GM18520 (cell line): ENCODE measurements at regions not wholly inside any gene's neighbourhood (a gene's known extent, or its start where the extent isn't known, plus 50 kb on each side); places are given as distances from the start of the nearest gene placed in this dataset.
"Not testable (repeated sequence)": the region's sequence is repeated elsewhere in the genome, so short reads cannot be mapped to it uniquely, and the experiment has no call there.

Source experiments
- ATAC-seq: cut with Tn5 transposase; IDR thresholded peaks from one replicate; pipeline ENCODE4 v1.9.1; 2021; ENCODE audit not compliant: unreplicated experiment

DNA sequence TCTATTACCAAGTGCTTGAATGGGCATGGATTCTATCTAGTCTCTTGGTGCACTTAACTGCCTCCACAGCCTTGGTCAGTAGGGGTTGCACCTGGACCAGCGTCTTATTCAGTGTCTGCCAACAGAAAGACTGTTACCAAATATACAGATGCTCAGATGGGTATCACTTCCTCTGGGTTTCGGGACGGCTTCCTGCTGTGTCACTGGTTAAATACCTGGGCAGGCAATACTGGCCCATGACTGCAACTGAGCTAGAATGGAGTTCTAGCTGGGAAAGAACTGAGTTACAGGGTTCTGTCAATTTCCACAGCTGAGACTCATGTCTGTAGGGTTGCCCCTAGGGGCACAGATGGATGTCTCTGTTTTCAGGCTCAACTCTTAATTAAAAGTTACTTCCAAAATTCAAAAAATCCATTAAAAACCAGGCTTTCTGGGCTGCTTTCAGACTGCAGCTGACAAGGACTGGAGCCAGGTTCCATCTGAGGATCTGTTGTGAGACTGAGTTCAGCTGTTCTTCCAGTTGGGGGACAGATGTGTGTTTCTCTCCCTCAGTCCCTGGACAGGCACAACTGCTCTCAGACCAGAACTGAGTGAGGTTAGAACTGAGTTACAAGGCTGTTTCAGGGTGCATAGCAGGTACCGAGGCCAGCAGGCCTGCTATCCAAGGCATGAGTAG lies 789.6 kb upstream of the SLC8A1 start:
- no peak for ATAC-seq

DNA sequence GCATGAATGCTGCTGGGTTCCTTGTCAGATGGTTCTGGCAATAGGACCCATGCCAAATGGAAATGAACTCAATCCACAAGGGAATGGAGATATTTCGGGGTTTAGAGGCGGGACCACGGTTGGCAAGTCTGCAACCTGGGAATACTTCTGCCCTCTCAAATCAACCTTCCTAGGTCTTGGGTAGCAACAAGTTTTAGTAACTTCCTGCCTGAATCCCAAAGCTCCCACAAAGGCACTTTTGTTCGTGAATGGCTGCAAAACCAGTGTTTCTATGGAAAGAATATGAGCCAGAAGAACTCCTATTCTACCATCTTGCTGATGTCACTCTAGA lies 790.1 kb upstream of the SLC8A1 start:
- no peak for ATAC-seq

DNA sequence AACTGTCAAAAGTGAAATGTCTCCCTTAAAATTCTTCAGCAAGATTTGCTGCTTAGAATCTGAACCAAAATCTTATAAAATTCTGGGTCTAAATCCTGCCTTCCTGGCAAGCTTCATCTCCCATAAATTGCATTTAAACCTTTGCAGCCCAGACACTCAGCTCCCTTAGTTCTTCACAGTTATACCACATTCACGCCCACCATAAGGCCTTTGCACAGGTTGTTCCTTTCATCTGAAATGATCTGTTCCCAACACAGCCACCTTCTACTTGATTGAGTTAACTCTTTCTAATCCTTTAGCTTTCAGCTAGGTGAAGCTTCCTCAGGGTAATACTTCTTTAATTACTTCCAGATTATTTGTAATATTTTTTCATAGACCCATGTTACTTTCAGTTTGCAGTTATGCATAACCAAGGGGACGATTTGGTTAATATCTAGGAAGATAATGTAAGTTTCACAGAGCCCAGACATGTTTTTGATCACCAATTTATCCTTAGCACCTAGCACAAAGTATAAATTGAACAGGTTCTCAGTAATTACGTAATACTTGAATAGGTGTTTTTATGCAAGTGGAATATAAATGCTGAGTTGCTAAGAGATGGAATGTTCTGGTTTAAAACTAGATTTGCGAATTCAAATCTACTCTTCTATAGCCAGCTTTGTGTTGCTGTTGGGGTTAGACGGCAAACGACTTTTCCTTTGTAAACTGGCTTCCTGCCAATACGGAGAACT lies 779.7 kb upstream of the PKDCC start:
- no peak for ATAC-seq

- no peak for ATAC-seq
Measured at GRCh38 chr2:41283079-41283775, 764.6 kb upstream of the PKDCC start.

DNA sequence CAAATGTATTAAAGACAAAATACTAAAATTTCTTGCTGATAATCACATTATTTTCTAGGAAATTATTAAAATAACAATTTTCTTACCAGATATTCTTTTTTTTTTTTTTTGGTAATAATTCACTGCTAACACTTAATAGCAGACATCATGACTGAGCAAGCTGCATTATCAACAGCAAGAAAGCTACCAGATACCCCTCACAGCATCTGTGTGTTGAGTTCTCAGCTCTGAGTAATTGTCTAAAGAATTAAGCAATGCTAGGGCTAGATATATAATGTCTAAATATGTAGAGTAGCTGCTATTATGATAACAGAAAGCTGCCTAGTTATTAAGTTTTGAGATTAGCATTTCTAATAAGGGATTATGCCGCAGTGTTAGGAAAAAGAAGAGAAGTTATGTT lies 754.3 kb upstream of the PKDCC start:
- ATAC-seq: no peak

DNA sequence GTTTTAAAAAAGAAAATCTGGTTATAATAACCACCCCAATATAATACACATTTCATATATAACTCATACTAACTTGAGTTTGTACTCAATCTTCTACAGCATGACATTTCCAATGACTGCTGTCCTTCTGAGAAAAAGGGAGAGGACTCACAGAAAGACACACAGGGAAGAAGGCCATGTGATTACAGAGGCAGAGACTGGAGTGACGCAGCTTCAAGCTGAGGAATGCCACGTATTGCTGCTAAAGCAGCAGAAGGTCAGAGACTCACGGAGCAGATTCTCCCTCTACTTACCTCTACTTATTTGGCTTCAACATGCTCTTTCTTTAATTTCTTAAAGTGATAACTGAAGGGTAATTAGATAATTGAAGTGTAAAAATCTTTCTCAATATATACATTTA lies 753.5 kb upstream of the PKDCC start:
- no peak for ATAC-seq

DNA sequence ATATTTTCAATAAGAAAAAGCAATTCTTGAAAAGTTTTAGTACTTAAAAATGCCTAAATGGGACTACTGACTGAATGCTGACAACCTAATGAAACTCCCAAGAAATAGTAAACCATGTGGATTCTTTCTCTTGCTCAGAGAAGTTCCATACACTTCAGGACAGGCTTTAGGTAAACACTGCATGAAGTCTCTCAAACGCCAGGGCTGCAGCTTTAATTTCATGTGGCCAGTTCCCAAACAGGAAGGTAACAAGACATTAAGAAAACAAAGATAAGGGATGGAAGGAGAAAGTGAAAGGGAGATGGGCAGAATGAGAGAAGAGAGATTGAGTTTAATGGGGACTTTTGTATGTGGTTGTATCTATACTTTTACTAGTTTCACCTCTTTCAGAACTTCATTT lies 734.7 kb upstream of the PKDCC start:
- no peak for ATAC-seq

DNA sequence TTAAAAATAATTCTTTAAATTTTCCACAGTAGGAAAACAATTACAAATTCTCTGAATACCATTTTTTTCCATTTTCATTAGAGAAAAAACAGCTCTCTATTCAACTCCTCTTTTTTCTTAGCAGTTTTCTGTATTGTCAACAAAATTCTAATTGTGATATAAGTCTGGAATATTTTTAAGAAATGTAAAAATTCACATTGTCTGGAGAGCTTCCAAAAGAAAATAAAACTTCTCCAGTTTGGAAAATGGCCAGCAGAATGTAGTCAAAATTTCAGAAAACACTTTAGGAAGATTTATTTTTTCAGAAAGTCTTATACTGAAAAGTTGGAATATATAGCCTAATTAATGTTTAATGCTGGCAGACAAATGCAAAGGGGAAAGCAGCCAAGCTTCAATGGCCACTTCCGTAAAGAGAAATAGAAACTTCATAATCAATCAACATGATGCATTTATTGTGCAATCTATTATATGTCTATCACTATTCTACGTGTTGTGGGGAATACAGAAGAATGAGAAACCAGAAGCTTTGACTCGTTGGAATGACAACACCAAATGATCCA lies 733.2 kb upstream of the PKDCC start:
- ATAC-seq: no peak

GRCh38 chr2:41319437-41319836 lies 728.4 kb upstream of the PKDCC start:
- ATAC-seq: no peak

DNA sequence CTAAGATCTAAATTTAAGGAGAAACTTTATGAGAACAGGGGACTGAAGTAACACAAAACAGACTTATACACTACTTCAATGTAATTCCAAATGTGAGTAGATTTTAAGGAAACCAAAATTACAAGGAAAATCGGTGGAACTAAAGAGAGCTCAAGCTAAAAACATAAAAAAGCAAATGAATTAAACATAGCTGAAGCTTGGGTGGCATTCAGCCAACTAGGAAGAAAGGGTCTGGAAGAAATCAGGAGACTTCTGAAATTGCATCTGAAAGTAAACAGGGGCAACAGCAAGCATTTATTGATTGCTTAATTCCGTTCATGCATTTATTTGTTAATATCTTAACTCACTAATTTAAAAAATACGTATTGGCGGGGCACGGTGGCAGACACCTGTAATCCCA lies 727.3 kb upstream of the PKDCC start:
- no peak for ATAC-seq

DNA sequence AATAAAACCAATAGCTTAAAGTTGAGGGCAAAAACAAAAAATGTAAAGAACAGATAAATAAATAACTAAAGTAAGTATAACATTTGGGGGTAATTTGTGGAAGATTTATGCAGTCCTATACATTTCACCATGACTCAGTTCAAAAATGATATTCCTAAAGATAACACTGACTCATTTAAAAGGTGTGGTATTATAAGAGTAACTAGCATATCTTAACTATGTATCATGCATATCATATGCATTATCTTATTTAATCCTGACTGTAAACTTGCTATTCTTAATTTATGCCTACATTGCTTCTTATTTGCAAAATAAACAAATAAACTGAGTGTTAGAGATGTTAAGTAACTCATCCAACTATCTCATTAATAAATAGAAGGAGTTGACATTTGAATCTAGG lies 726.5 kb upstream of the PKDCC start:
- ATAC-seq: no peak

- no peak for ATAC-seq
Measured at GRCh38 chr2:41326851-41327250, 721.0 kb upstream of the PKDCC start.

- ATAC-seq: no peak
Measured at GRCh38 chr2:41329040-41329439, 718.8 kb upstream of the PKDCC start.

DNA sequence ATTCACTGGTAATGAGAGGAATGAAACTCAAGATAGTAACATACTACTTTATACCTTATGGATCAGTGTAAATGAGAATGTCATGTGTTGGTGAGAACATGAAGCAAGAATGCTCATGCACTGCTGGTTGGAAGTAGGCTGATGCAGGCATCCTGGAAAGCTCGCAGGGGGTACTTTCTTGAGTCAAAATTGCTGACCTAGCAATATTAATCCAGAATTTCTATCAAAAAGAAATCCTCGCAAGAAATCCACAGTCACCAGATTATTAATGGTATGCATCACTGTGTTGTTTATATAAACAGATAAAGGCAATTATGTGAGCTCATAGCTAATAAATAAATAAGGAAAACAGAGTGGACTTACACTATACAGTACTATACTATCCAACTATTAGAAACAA lies 713.7 kb upstream of the PKDCC start:
- no peak for ATAC-seq

GRCh38 chr2:41335573-41335972 lies 712.2 kb upstream of the PKDCC start:
- not testable (repeated sequence) for ATAC-seq

- ATAC-seq: no peak
Measured at GRCh38 chr2:41337956-41338355, 709.9 kb upstream of the PKDCC start.

DNA sequence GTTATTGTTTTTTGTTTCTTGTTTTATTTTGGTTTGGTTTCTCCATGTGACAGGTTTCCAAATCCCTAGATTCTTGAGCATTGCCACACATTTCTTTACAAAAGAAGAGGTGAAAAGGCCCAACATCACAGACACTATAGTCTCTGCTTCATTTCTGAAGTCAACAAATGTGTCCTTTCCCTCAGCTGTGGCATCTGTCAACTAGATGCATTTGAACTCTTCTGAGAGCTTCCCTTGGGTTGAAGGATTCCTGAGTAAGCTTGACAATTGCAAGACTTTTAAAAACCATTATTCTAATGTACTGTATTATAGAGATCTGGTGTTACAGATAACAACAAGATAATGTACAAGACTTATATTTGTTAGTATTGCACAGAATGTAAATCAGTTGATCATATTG lies 703.3 kb upstream of the PKDCC start:
- ATAC-seq: no peak

GRCh38 chr2:41353060-41353459 lies 694.8 kb upstream of the PKDCC start:
- ATAC-seq: no peak

DNA sequence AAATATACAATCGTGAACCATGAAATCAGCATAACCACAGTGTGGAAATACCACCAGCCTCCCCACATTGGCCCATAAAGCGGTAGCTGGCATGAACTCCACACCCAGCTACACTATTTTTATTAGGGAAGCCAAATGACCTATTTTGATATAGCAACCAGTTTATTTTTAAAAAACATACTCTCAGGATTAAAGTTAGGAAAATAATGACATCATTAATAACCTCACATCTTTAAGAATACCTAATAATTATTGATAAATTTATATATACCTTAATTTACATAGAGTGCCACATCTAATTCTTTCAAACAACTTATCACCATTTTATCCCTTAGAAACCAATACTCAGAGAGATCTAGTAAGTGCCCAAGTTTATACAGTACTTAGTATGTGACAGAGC lies 692.0 kb upstream of the PKDCC start:
- no peak for ATAC-seq

DNA sequence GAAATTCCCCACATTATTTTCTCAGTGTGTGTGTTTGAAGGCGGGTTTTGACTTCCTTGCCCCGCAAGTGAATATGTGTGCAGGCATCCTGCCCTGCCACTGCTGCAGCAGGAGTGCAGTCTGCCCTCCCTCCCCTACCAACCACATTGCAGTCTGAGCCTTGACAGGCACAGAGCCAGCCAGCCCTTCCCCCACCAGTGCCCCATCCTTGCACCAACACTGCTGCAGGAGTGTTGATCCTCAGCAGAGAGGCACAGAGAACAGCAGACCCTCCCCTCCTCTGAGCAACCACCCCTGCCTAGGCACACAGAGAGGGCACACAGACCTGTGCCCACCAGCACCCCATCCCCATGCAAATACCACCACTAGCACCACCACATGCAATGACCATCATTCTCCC lies 683.0 kb upstream of the PKDCC start:
- no peak for ATAC-seq

- no peak for ATAC-seq
Measured at GRCh38 chr2:41375901-41376300, 671.9 kb upstream of the PKDCC start.

DNA sequence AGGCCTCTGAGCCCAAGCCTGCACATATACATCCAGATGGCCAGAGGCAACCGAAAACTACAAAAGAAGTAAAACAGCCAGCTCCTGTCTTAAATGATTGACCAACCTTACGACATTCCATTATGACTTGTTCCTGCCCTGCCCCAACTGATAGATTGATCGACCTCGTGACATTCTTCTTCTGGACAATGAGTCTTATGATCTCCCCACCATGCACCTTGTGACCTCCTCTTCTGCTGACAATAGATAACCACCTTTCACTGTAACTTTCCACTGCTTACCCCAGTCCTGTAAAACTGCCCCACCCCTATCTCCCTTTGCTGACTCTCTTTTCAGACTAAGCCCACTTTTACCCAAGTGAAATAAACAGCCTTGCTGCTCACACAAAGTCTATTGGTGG lies 670.0 kb upstream of the PKDCC start:
- ATAC-seq: no peak
